GM23248 (cell line): ENCODE measurements at regions not wholly inside any gene's neighbourhood (a gene's known extent, or its start where the extent isn't known, plus 50 kb on each side); places are given as distances from the start of the nearest gene placed in this dataset.

Source experiments
- DNase-seq: peaks from one replicate; pipeline ENCODE4 v3.0.0-alpha.2; 2015
- H2AFZ ChIP-seq: fragments of 200-600 bp; sonication (generic); 2 replicates; pipeline ENCODE4 v1.6.1; 2016; ENCODE audit warnings: antibody characterized with exemption
- H3F3A ChIP-seq: fragments of 200-600 bp; sonication (generic); 2 replicates; pipeline ENCODE4 v1.6.1; 2016; ENCODE audit warnings: mild to moderate bottlenecking, antibody characterized with exemption, mixed run types; ENCODE audit not compliant: insufficient read depth
- H3K27ac ChIP-seq: fragments of 200-600 bp; sonication (generic); 2 replicates; pipeline ENCODE4 v1.5.1; 2016; ENCODE audit warnings: mild to moderate bottlenecking
- H3K27me3 ChIP-seq: fragments of 200-600 bp; sonication (generic); replicated peaks from 2 replicates; pipeline ENCODE4 v1.6.1; 2016; ENCODE audit warnings: mild to moderate bottlenecking; ENCODE audit not compliant: insufficient read depth
- H3K36me3 ChIP-seq: fragments of 200-600 bp; sonication (generic); 2 replicates; pipeline ENCODE4 v1.6.1; 2016; ENCODE audit warnings: low read depth, mild to moderate bottlenecking
- H3K4me1 ChIP-seq: fragments of 200-600 bp; sonication (generic); 2 replicates; pipeline ENCODE4 v1.6.1; 2016; ENCODE audit warnings: mild to moderate bottlenecking; ENCODE audit not compliant: insufficient read depth
- H3K4me2 ChIP-seq: fragments of 200-600 bp; sonication (generic); one replicate; pipeline ENCODE4 v1.6.1; 2016; ENCODE audit warnings: mild to moderate bottlenecking; ENCODE audit not compliant: unreplicated experiment
- H3K4me3 ChIP-seq: fragments of 200-600 bp; sonication (generic); 2 replicates; pipeline ENCODE4 v1.5.1; 2016; ENCODE audit warnings: mild to moderate bottlenecking
- H3K79me2 ChIP-seq: fragments of 200-600 bp; sonication (generic); 2 replicates; pipeline ENCODE4 v1.6.1; 2016; ENCODE audit warnings: mild to moderate bottlenecking; ENCODE audit not compliant: insufficient read depth
- H3K9ac ChIP-seq: fragments of 200-600 bp; sonication (generic); 2 replicates; pipeline ENCODE4 v1.6.1; 2016; ENCODE audit warnings: mild to moderate bottlenecking
- H3K9me2 ChIP-seq: fragments of 200-600 bp; sonication (generic); 2 replicates; pipeline ENCODE4 v1.6.1; 2016; ENCODE audit warnings: mixed run types, mild to moderate bottlenecking, moderate library complexity; ENCODE audit not compliant: insufficient read depth
- H3K9me3 ChIP-seq: fragments of 200-600 bp; sonication (generic); one replicate; pipeline ENCODE4 v1.6.1; 2017; ENCODE audit warnings: low read depth
- H4K20me1 ChIP-seq: fragments of 200-600 bp; sonication (generic); 2 replicates; pipeline ENCODE4 v1.6.0; 2016; ENCODE audit not compliant: insufficient read depth
- EZH2 ChIP-seq: fragments of 200-600 bp; sonication (generic); IDR thresholded peaks from 2 replicates; pipeline ENCODE4 v1.6.1; 2018; ENCODE audit warnings: antibody characterized with exemption, mild to moderate bottlenecking; ENCODE audit not compliant: insufficient read depth, poor library complexity, severe bottlenecking
- EZH2phosphoT487 ChIP-seq: fragments of 200-600 bp; sonication (generic); IDR thresholded peaks from 2 replicates; pipeline ENCODE4 v1.6.1; 2018; ENCODE audit warnings: antibody characterized with exemption, moderate library complexity, mild to moderate bottlenecking, low read depth; ENCODE audit not compliant: insufficient read depth
- WGBS, 2 experiments: methylation state at CpG; one replicate each; pipeline ENCODE4 v1.1.6; 2015 to 2017; ENCODE audit warnings: low lambda C conversion rate in 2 of 2, low coverage in 1 of 2; ENCODE audit errors: missing lambda C conversion rate in 2 of 2; 5-methylcytosine and 5-hydroxymethylcytosine counted together
- in situ Hi-C: fragments of 300-500 bp; cut with MboI; formaldehyde crosslinking; loops from 2 replicates; pipeline ENCODE4 v1.15.0; 2020

GRCh38 chr5:118016396-118016795 lies 972.0 kb downstream of the DTWD2 start:
- Histone ChIP-seq H3K9ac (no peak overlapping the region), H4K20me1 (no peaks in the 10 kb centered on the region), H3K36me3 (no peaks in the 10 kb centered on the region), H3K9me3 (no peaks in the 10 kb centered on the region), H3K4me2 (no peak overlapping the region), H3K4me1 (no peaks in the 10 kb centered on the region), H3K27ac (no peak overlapping the region), H3K27me3 (no peaks in the 10 kb centered on the region), H3F3A (no peaks in the 10 kb centered on the region), H2AFZ (no peak overlapping the region), H3K79me2 (no peaks in the 10 kb centered on the region), H3K4me3 (no peak overlapping the region), H3K9me2 (no peaks in the 10 kb centered on the region)
- no peak for DNase-seq
- in situ Hi-C loops = no loop called here
- no peak for TF ChIP-seq EZH2phosphoT487
- TF ChIP-seq EZH2 = no peak

- Histone ChIP-seq H3K4me3 (no peak overlapping the region), H3K9me2 (no peaks in the 10 kb centered on the region), H3K4me2 (no peak overlapping the region), H3K4me1 (no peaks in the 10 kb centered on the region), H3K79me2 (no peaks in the 10 kb centered on the region), H3K9ac (no peak overlapping the region), H3K27ac (no peak overlapping the region), H3K9me3 (no peaks in the 10 kb centered on the region), H3K36me3 (no peaks in the 10 kb centered on the region), H4K20me1 (no peaks in the 10 kb centered on the region), H3K27me3 (no peaks in the 10 kb centered on the region), H2AFZ (no peak overlapping the region), H3F3A (no peaks in the 10 kb centered on the region)
- no peak for TF ChIP-seq EZH2
- no peak for TF ChIP-seq EZH2phosphoT487
- no peak for DNase-seq
- WGBS, 2 experiments = 5 to 17% methylated on average over 2 of the region's 2 CpGs
- in situ Hi-C loops = no loop called here
Measured at GRCh38 chr5:118015511-118015910, 972.8 kb downstream of the DTWD2 start.

- Histone ChIP-seq H2AFZ (no peak overlapping the region), H3K27me3 (no peaks in the 10 kb centered on the region), H3K36me3 (no peaks in the 10 kb centered on the region), H3K4me3 (no peak overlapping the region), H3K27ac (no peak overlapping the region), H3K9me3 (no peaks in the 10 kb centered on the region), H3K4me2 (no peak overlapping the region), H3K9ac (no peak overlapping the region), H3K4me1 (no peaks in the 10 kb centered on the region), H3K9me2 (no peaks in the 10 kb centered on the region), H3F3A (no peaks in the 10 kb centered on the region), H3K79me2 (no peaks in the 10 kb centered on the region), H4K20me1 (no peaks in the 10 kb centered on the region)
- DNase-seq = no peak
- TF ChIP-seq EZH2 = no peak
- no peak for TF ChIP-seq EZH2phosphoT487
- in situ Hi-C loops = no loop called here
- 55 to 63% methylated on average over 1 of the region's 1 CpG for WGBS, 2 experiments
Measured at GRCh38 chr5:118009741-118010297, 978.5 kb downstream of the DTWD2 start.

- no peak for DNase-seq
- Histone ChIP-seq H3K9me3 (no peaks in the 10 kb centered on the region), H3K27me3 (no peaks in the 10 kb centered on the region), H2AFZ (no peak overlapping the region), H3K9me2 (no peaks in the 10 kb centered on the region), H3F3A (no peaks in the 10 kb centered on the region), H3K4me3 (no peak overlapping the region), H3K4me1 (no peaks in the 10 kb centered on the region), H3K9ac (no peak overlapping the region), H3K27ac (no peak overlapping the region), H4K20me1 (no peaks in the 10 kb centered on the region), H3K79me2 (no peaks in the 10 kb centered on the region), H3K36me3 (no peaks in the 10 kb centered on the region), H3K4me2 (no peak overlapping the region)
- 17 to 61% methylated on average over 1 of the region's 1 CpG for WGBS, 2 experiments
- TF ChIP-seq EZH2 = no peak
- no peak for TF ChIP-seq EZH2phosphoT487
- in situ Hi-C loops = no loop called here
Measured at GRCh38 chr5:118008779-118009178, 979.6 kb downstream of the DTWD2 start.

GRCh38 chr5:118007262-118007661 lies 981.1 kb downstream of the DTWD2 start:
- no peaks in the 10 kb centered on the region for H3K9me2 ChIP-seq
- in situ Hi-C loops = no loop called here
- H3F3A ChIP-seq = no peaks in the 10 kb centered on the region
- H4K20me1 ChIP-seq = no peaks in the 10 kb centered on the region
- no peak overlapping the region for H3K9ac ChIP-seq
- no peak overlapping the region for H3K4me2 ChIP-seq
- no peaks in the 10 kb centered on the region for H3K4me1 ChIP-seq
- no peaks in the 10 kb centered on the region for H3K79me2 ChIP-seq
- no peak for DNase-seq
- 41 to 52% methylated on average over 1 of the region's 1 CpG for WGBS, 2 experiments
- no peaks in the 10 kb centered on the region for H3K27me3 ChIP-seq
- TF ChIP-seq EZH2 = no peak
- TF ChIP-seq EZH2phosphoT487 = no peak
- H3K36me3 ChIP-seq = no peaks in the 10 kb centered on the region
- no peak overlapping the region for H2AFZ ChIP-seq
- no peak overlapping the region for H3K4me3 ChIP-seq
- H3K27ac ChIP-seq = no peak overlapping the region
- no peaks in the 10 kb centered on the region for H3K9me3 ChIP-seq
